ENCODE measurements at regions not wholly inside any gene's neighbourhood (a gene's known extent, or its start where the extent isn't known, plus 50 kb on each side); places are given as distances from the start of the nearest gene placed in this dataset.

- TF ChIP-seq CTCF (IDR thresholded peaks at IDR 0.05) (no peak), TAF1 (IDR thresholded peaks at IDR 0.05; ENCODE audit: borderline replicate concordance, low read depth, low read length) (no peak), POLR2AphosphoS5 (IDR thresholded peaks at IDR 0.05; ENCODE audit: low read depth, low read length) (no peak)
These were observed 75.6 kb upstream of the MGAT5 start for GRCh38 chr2:134178138-134178877.
